ENCODE measurements at regions not wholly inside any gene's neighbourhood (a gene's known extent, or its start where the extent isn't known, plus 50 kb on each side); places are given as distances from the start of the nearest gene placed in this dataset.

GRCh38 chr7:123319911-123320310 is 120.1 kb upstream of the SLC13A1 start:
- no peaks in the 10 kb centered on the region for H3K27me3 ChIP-seq (ENCODE audit: insufficient read depth, low read depth, severe bottlenecking)

GRCh38 chr7:123314886-123315285 is 115.1 kb upstream of the SLC13A1 start:
- DNase-seq = no peak
- Histone ChIP-seq H3K4me3 (ENCODE audit: low read depth, low read length) (no peak overlapping the region), H3K36me3 (no peaks in the 10 kb centered on the region), H3K27ac (no peak overlapping the region), H3K27me3 (ENCODE audit: insufficient read depth, low read depth, severe bottlenecking) (no peaks in the 10 kb centered on the region), H3K9me3 (ENCODE audit: severe bottlenecking) (no peaks in the 10 kb centered on the region)
- no peak for TF ChIP-seq CTCF (IDR thresholded peaks at IDR 0.05; ENCODE audit: low read depth, low read length)

More at GRCh38 chr7:123319911-123320310, 120.1 kb upstream of the SLC13A1 start:
- Histone ChIP-seq H3K27ac (no peak overlapping the region), H3K4me3 (ENCODE audit: low read depth, low read length) (no peak overlapping the region), H3K9me3 (ENCODE audit: severe bottlenecking) (peaks cover 3% of the 10 kb centered on the region), H3K36me3 (no peaks in the 10 kb centered on the region)
- no peak for TF ChIP-seq CTCF (IDR thresholded peaks at IDR 0.05; ENCODE audit: low read depth, low read length)
- DNase-seq = no peak

GRCh38 chr7:123308254-123308951 is 108.6 kb upstream of the SLC13A1 start:
- Histone ChIP-seq H3K9me3 (ENCODE audit: severe bottlenecking) (no peaks in the 10 kb centered on the region), H3K4me3 (ENCODE audit: low read depth, low read length) (no peak overlapping the region), H3K36me3 (no peaks in the 10 kb centered on the region), H3K27me3 (ENCODE audit: insufficient read depth, low read depth, severe bottlenecking) (no peaks in the 10 kb centered on the region), H3K27ac (no peak overlapping the region)
- no peak for DNase-seq
- TF ChIP-seq CTCF (IDR thresholded peaks at IDR 0.05; ENCODE audit: low read depth, low read length) = no peak

GRCh38 chr7:123305840-123306375 is 106.1 kb upstream of the SLC13A1 start:
- Histone ChIP-seq H3K4me3 (ENCODE audit: low read depth, low read length) (no peak overlapping the region), H3K27ac (no peak overlapping the region), H3K27me3 (ENCODE audit: insufficient read depth, low read depth, severe bottlenecking) (no peaks in the 10 kb centered on the region), H3K9me3 (ENCODE audit: severe bottlenecking) (no peaks in the 10 kb centered on the region), H3K36me3 (no peaks in the 10 kb centered on the region)
- DNase-seq = no peak
- no peak for TF ChIP-seq CTCF (IDR thresholded peaks at IDR 0.05; ENCODE audit: low read depth, low read length)

- H3K4me3 ChIP-seq (ENCODE audit: low read depth, low read length) = no peak overlapping the region
- no peaks in the 10 kb centered on the region for H3K27me3 ChIP-seq (ENCODE audit: insufficient read depth, low read depth, severe bottlenecking)
- no peak overlapping the region for H3K27ac ChIP-seq
- no peak for TF ChIP-seq CTCF (IDR thresholded peaks at IDR 0.05; ENCODE audit: low read depth, low read length)
- H3K9me3 ChIP-seq (ENCODE audit: severe bottlenecking) = no peaks in the 10 kb centered on the region
- DNase-seq = no peak
- H3K36me3 ChIP-seq = no peaks in the 10 kb centered on the region
Measured at GRCh38 chr7:123303926-123304325, 104.2 kb upstream of the SLC13A1 start.

- no peaks in the 10 kb centered on the region for H3K9me3 ChIP-seq (ENCODE audit: severe bottlenecking)
- no peaks in the 10 kb centered on the region for H3K27me3 ChIP-seq (ENCODE audit: insufficient read depth, low read depth, severe bottlenecking)
- no peak for TF ChIP-seq CTCF (IDR thresholded peaks at IDR 0.05; ENCODE audit: low read depth, low read length)
- H3K36me3 ChIP-seq = no peaks in the 10 kb centered on the region
- H3K4me3 ChIP-seq (ENCODE audit: low read depth, low read length) = no peak overlapping the region
- DNase-seq = no peak
- H3K27ac ChIP-seq = no peak overlapping the region
Measured at GRCh38 chr7:123296965-123297364, 97.2 kb upstream of the SLC13A1 start.
